ENCODE measurements at regions not wholly inside any gene's neighbourhood (a gene's known extent, or its start where the extent isn't known, plus 50 kb on each side); places are given as distances from the start of the nearest gene placed in this dataset.

DNA sequence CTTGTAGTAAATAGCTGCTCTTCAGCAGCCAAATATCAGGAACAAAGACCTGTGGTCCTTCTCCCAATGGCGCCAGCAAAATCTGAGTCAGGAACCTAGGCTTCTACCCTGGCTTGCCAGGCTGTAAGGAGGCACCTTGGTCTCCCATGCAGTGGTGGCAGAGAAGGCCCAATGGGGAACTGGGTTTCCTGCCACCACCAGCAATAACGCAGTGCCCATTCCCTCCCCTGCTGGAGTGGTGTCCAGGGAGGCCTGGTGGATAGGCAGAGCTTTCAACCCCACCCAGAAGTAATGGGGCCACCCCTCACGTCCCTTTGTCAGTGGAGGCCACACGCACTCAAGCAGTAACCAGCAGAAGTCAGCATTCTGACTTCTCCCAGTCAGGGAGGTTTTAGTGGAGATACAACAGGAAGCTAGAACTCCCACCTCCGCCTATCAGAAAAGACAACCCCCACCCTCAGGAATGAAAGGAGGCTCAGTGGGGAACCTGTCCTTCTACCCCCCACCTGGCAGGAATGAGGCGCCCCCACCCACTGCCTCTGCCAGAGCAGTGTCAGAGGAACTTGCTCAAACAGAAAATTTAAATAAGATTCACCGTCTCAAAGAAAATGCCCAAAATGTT lies 132.4 kb downstream of the COPS8 start:
- no peak for DNase-seq

GRCh38 chr2:237218756-237219155 lies 133.1 kb downstream of the COPS8 start:
- no peak for DNase-seq

GRCh38 chr2:237219826-237220225 lies 134.1 kb downstream of the COPS8 start:
- DNase-seq = no peak

DNA sequence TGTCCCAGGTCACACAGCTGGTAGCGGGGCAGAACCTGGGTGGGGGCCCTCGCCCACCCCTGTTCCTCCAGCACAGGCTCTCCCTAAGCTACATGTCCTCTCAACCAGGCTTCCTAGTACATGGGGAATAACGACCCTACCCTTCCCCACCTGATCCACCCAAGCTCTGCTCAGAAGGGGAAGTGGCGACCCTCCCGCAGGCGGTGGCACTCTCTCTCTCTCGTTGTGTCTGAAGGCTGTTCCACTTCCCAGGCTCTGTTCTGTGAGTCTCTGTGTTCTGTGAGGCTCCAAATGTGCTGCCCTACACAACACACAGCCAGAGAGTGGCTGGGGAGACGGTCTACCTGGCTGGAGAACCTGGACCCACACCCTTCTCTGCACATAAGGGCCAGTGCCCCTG lies 135.8 kb downstream of the COPS8 start:
- DNase-seq = no peak

DNA sequence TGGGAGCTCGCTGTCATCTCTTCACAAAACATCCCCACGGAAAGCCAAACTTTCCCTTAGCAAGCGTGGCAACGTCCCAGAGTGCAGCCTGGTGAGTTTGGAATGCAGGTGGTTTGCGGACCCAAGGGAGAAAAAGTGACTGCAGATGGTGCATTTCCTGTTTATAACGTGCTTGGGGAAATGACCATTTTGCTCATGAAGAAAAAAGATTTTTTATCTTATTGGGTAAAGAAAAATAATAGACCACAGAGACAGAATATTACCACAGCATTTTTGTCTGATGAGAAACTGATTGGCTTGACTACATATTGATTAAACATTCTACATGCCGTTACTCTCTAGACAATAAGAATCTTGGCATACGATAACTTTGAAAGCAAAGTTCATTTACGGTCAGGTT lies 136.5 kb downstream of the COPS8 start:
- DNase-seq = no peak

GRCh38 chr2:237222601-237223041 lies 136.9 kb downstream of the COPS8 start:
- DNase-seq = no peak

- no peak for DNase-seq
These were observed 137.6 kb downstream of the COPS8 start for GRCh38 chr2:237223201-237223861.

DNA sequence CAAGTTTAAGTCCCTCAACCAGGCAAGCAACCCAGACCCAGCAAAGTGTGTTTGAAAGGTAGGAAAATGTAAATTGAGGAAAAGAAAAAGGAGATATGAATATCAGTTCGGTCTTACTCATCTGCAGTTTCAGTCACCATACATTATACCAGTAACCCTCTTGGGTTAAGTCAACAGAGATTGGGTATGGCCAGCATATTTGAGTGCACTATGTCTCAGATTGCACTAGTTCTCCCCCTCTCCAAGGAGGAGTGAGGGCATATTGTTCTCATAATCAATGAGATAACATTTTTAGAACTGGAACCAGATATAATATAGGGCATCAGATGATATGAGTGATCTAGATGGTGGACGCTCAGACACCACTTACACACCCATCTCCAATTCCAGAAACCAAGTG lies 141.5 kb downstream of the COPS8 start:
- no peak for DNase-seq

- DNase-seq = peak; percentile 36 to 60 (median 52)
These were observed 142.0 kb downstream of the COPS8 start for GRCh38 chr2:237227592-237228280.

GRCh38 chr2:237228281-237228625 lies 142.6 kb downstream of the COPS8 start:
- DNase-seq = no peak

DNA sequence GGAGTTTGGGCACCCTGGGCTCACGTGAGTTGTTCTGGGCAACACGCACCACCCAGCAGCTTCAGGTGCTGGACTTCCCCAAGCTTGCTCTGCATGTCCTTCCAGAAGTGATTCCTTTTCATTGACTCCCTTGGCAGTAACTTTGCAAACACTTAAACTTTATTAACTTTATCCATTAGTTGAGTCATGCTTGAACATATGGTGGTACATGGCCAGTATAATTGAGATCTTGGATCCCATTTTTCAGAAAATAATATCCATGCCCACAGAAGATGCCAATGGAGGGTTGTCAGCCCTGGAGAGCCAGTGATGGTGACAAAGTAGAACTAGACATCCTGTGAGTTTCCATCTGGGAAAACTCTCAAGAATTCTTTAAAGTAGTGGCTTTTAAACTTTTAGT lies 144.2 kb downstream of the COPS8 start:
- DNase-seq = no peak

DNA sequence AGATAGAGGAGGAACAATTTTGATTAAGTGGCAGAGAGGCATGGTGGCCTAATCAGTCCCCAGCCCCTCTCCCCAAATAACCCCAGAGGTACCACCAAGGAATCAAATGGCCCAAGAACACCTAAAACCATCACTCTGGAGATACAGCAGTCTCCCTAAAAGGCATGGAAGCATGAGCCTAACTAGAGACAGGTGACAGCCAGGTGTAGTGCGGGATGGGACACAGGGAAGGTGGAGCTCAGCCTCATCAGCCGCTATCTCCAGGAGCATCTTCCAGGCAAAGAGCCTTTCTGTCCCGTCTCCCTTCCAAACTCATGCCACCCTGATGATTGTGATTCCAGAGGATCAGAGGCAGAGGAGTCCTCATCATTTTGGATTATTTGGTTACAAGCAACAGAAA lies 144.7 kb downstream of the COPS8 start:
- DNase-seq = no peak

- DNase-seq = no peak
These were observed 145.9 kb downstream of the COPS8 start for GRCh38 chr2:237231593-237231992.

GRCh38 chr2:237232166-237232565 lies 146.5 kb downstream of the COPS8 start:
- DNase-seq = no peak

DNA sequence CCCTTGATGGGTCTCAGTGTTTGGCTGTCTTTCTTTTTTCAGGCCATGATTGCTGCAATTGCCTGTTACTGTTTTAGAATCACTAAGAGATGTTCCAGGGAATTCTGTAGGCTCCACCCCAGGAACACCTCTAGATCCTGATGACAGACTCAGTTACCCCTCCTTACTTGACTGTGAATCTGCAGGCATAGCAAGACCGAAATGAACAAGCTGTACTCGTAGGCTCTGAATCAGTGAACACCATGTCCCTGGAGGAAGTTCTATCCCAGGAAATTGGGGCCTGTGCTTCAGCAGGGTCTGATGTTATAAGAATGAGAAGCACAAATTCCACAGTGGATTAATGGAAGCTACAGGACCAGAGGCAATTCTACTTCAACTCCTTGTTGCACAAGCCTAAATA lies 148.6 kb downstream of the COPS8 start:
- no peak for DNase-seq

GRCh38 chr2:237235383-237236095 lies 149.8 kb downstream of the COPS8 start:
- DNase-seq = no peak

- no peak for DNase-seq
These were observed 150.5 kb downstream of the COPS8 start for GRCh38 chr2:237236188-237236587.

DNA sequence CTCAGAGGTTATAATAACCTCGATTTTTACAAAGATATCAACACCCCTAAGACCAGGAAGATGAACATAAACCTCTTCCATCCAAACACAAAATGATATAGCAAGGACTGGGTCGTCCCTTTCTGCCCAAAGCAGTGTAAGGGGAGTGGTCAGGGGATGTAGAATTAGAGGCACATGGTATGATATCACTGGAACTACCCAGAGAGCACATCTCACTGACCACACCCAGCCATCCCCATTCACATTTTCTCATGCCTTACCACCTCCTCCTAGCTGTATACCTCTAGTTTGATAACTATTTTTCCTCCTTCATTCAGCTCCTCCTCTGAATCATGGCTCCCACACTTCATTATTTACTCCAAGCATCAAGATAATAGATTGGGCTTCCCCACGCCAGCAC lies 152.6 kb downstream of the COPS8 start:
- no peak for DNase-seq

DNA sequence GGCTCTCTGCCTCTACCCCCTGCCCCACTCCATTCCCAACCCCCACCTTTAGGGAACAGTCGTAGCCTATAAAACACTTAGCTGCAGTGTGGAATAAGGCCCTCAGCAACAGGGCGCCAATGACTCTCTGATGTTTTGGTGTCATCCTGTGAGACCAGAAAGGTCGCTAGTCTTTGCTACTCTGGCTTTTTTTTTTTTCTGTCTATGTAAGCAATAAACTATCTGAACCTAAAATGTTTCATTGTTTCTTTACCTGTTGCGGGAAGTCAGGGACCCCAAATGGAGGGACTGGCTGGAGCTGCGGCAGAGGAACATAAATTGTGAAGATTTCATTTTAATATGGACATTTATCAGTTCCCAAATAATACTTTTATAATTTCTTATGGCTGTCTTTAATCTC lies 154.6 kb downstream of the COPS8 start:
- DNase-seq = no peak

- peak in 1 of 4 experiments; percentile 18 for DNase-seq
These were observed 155.2 kb downstream of the COPS8 start for GRCh38 chr2:237240868-237241267.

DNA sequence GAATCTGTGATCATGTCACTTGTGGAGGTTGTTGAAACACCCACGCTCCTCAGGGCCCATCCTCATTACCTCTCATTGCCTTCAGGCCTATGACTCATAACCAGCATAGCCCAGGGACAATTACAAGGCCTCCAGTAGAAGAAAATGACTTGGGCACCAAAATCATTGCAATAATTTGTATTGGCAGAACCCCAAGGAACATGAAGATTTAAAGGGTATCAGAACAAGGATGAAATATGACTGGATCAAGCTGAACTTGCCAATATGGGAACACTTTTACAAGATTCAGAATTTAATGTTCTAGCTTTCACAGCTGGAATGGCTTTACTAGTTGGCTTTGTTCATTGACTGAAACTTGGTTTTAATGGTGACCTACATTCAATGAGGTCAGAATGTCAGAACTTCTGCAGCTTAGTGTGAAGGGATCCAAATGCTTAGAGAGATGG lies 156.4 kb downstream of the COPS8 start:
- DNase-seq = peak; percentile 50 to 75 (median 60)

DNA sequence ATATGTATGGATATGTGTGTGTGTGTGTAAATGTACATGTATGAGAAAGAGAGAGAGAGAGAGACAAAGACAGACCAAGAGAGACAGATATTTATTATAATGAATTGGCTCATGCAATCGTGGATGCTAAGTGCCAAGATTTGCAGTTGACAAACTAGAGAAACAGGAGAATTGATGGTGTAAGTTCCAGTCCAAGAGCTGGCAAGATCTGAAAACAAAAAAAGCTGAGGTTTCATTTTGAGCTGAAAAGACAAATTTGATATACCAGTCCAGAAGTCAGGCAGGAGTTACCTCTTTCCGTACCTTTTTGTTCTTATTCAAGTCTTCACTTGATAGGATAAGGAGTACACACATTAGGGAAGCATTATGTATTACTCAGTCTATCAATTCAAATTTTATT lies 157.8 kb downstream of the COPS8 start:
- DNase-seq = no peak

DNA sequence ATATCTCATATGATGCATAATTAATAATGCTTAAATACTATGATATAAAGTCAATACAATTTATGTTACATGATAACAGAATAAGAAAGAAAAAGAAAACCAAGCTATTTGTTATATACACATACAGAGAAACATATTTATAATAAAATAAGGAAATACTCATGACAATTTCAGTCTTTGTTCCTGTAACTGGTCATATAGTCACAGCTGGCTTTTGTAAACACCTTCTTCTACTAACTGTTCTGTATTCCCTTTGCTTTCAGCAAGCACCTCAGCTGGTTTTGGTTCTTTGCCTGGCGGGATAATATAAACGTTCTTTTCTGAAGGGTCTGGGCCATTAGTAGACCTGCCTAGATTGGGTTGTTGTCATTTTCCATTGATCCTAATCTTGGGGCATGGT lies 158.5 kb downstream of the COPS8 start:
- no peak for DNase-seq

All from suppressor macrophage (primary cell).